GM18505 (cell line): ENCODE measurements at regions not wholly inside any gene's neighbourhood (a gene's known extent, or its start where the extent isn't known, plus 50 kb on each side); places are given as distances from the start of the nearest gene placed in this dataset.
"Not testable (repeated sequence)": the region's sequence is repeated elsewhere in the genome, so short reads cannot be mapped to it uniquely, and the experiment has no call there.

ENCODE experiments used
- ATAC-seq: cut with Tn5 transposase; IDR thresholded peaks from one replicate; pipeline ENCODE4 v1.9.1; 2021; ENCODE audit not compliant: unreplicated experiment
- POLR2A ChIP-seq: IDR thresholded peaks from 4 replicates; pipeline ENCODE4 v1.6.1; 2011; ENCODE audit warnings: borderline replicate concordance; ENCODE audit not compliant: insufficient read depth, insufficient read length; ENCODE audit errors: extremely low read depth

DNA sequence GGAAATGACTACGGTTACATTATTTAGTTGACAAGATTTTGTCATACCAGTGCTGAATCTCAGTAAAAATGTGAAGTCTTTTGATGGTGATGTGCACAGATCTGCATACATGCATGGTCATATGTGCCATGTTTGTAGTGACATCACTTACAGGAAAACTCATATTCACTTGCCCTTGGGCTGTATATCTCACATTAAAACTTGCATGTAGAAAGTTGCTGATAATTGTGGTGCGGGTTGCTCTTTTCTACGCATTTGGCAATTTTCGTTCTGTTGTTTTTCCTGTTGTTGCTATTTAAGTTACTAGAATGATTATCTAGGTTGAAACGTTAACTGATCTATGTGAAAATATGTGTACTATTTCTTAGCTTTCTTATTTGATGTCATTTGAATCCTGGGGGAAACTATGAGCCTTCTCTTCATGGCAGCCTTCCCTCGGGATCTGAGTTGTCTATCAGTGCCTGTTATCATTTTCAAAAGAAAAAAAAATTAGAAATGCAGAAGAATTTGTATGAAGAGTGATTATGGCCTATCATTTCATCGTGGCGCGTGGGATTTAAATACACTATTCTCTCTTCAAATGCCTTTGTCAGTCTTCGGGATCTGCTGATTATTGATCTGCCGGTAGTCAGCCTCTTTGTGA is 296.6 kb downstream of the TMX3 start:
- no peak for ATAC-seq

DNA sequence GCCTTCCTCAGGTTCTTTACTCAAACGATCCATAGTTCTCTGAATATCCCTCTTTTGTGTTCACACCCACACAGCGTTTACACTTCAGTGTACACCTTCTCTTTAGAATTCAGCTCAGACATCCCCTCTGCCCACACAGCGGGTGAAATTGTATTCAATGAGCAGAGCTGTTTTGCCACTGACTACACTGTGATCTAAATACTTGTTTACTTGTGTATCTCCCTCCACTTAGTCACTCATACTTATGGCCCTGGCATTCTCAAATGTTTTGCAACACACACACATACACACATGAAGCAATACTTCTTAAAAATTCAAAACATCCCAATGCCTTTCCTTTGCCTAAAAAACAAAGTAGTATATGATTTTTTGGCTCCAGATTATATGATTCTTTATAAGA is 297.1 kb downstream of the TMX3 start:
- TF ChIP-seq POLR2A: no peak
- no peak for ATAC-seq

More for the DNA sequence above, 296.6 kb downstream of the TMX3 start:
- TF ChIP-seq POLR2A: no peak

DNA sequence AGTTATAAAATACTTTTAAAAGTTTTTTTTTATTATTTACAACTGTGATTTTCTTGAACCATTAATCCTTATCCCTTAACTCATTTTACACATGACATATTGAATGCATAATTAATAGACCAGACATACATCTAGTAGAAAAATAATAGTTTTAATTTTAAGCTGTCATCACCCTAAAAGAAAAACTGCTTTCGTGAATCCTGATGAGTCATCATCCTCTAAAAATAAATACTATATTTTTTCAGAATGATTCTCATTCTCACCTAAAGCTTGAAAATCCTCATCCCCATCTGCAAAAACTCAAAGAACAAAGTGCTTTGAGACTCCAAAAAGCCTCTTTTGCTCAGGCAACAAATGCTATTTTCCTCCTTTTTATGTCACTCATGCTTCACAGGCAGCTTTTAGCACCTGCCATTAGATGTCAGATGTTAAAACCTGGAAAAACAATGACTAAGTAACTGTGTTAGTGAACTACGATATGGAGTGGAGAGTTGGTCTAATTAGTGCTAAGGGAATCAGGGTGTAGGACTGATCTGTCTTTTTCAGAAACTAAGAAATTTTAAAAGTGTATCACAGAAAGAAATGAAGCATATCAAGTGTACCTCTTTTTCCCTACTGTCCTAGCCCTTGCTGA is 297.6 kb downstream of the TMX3 start:
- no peak for ATAC-seq
- no peak for TF ChIP-seq POLR2A

DNA sequence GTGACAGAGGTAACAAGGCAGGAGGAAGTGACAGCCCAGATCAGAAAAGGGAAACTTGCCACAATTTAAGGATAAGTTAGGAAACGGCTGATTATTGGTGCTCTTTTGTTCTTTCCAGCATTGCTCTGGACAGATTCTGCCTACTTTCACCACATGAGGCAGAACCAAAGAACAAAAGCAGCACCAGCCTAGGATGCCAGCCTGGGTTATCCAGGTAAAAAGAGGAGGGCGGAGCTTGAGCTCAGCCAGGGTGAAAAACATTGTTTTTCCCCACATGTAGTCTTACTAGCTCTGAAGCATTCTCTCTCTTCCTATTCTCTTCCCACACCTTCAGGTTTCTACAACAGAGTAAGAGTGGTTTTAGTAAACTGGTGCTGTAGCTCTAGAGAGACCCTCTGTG is 300.5 kb downstream of the TMX3 start:
- no peak for TF ChIP-seq POLR2A
- ATAC-seq: no peak

DNA sequence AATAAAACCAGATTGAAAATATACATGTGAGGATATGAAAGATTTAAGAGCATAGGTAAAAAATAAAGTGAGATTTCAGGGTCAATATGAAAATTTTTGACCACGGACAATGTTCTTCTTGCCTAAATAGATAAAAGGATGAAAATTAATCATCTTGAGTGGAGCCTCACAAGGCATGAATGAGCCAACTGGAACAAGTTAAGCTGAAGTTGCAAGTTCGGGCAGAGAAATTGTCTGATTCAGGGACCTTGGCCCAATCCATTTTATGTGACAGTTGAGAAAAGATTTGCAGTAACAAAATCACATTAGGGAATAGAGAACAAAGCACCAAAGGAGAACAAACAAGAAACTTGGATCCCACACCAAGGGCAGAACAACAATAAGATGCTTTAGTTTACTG is 305.3 kb downstream of the TMX3 start:
- ATAC-seq: no peak
- TF ChIP-seq POLR2A: no peak

DNA sequence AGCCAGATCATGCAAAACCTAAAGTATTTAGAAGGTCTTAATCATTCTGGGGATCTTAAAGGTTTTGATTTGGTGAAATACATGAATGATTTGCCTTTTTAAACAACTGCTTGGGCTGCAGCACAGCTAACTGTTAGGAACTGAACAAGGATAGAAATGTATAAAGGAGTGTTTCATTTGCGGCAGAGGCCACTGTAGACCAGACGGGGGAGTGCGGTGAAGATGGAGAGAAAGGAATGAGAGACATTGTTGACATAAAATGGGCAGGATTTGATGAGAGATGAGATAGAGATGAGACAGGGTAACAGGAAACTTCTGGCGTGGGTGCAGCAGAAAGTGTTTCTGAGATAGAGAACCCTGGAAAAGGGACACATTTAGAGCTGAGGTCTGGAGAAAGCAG is 308.1 kb downstream of the TMX3 start:
- no peak for ATAC-seq
- TF ChIP-seq POLR2A: no peak

DNA sequence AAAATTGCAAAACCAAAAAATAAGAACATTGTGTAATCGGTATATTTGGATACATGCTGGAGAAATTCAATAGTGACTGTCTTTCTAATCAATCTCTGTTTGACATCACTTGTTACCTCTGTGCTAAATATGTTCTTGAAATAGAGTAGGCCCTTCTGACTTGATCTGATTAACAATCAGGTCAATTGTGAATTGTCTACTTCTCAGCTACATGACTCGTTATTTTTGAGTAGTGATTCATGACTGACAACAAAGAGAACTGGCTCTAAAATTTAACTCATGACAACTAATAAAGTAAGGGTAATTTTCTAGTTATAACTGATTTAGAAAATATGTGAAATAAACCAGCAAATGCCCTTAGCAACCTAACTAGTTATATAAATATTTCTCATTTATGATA is 312.1 kb downstream of the TMX3 start:
- ATAC-seq: no peak
- no peak for TF ChIP-seq POLR2A

DNA sequence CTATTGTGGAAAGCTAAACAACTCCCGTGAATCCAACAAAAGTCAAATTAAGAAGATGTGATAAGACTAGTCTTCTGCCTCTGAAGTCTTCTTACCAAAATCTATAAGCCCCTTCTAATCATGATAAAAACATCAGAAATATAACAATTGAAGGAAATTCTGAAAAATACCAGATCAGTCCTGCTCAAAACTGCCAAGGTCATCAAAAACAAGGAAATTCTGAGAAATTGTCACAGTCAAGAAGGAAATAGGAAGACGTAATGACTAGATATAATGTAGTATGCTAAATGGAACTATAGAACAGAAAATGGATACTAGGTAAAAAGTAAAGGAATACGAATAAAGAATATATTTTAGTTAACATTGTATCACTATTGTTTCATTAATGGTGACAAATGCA is 314.0 kb downstream of the TMX3 start:
- TF ChIP-seq POLR2A: no peak
- ATAC-seq: no peak

DNA sequence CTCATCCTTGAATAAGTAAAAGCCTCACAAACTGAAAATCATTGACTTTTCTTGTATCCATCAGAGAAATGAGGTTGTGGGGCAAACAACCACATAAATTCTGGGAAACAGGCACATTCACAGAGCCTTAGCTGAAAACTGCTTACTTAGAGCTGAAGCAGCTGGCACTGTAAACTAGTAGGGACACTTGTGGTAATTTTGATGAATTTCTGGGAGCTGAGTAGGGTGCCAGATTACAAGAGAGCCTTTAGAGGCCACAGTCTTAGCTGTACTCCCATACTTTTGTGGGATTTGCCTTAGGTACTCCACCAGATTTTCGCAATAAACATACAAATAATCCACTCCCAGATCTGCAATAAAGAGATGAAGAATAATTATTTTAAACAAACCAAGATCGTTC is 315.2 kb downstream of the TMX3 start:
- ATAC-seq: no peak
- TF ChIP-seq POLR2A: no peak

DNA sequence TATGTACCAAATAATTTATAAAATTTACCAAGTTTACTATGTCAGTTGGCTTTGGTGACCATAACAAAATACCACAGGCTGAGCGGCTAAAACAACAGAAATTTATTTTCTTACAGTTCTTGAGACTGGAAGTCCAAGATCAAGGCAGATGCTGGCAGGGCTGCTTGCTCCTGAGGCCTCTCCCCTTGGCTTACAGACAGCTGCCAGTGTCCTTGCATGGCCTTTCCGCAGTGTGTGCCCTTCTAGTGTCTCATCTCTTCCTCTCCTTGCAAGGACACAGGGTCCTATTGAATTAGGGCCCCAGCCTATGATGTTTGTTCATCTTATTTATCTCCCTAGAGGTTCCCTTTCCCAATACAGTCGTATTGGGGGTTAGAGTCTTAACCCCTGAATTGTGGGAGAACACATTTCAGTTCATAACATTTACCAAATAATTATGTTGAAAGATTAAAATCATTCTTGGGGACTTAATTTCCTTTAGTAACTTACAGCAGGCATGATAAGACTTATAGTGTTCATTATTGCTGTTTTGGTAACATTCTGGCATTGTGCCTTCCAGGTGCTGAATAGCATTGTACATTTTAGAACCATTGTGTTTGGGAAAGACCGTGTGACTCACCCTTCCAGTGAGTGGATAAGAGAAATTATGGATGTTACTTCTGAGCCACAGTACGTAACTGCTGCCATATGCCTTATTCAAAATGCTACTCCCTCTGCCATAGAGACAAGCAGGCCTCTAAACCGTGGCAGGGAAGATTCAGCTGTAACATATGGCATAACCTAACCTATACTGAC is 317.5 kb downstream of the TMX3 start:
- no peak for TF ChIP-seq POLR2A
- no peak for ATAC-seq

DNA sequence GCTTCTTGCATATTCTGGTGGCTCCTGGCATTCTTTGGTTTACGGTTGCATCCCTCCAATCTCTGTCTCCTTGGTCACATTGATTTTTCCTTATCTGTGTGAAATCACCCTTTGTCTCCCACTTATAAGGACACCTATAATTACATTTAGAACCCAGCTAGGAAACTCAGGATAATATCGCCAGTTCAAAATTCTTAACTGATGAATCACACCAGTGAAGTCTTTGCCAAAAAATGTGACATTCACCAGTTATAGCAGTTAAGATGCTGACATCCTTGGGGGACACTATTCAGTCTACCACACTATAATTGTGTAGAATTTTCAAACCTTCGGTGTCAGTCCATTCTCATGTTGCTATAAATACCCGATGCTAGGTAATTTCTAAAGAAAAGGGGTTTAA is 320.2 kb downstream of the TMX3 start:
- no peak for TF ChIP-seq POLR2A

DNA sequence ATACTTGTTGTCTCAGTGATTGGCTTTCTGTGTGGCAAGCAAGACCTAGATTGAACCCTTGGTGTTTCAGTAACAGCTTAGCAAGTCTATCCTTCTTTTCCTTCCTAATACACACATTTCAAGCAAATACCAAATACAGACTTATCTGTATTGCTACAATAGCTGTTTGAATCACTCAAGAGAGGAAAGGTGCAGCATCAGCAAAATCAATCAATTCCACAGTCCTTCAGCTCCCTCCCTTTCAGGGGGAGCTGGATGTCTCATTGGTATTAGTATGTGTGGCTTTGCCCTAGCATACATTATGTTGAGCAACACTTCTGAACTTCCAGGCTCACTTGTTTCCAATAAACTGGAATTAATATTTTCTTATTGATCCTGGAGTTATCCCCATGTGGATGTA is 323.1 kb downstream of the TMX3 start:
- no peak for ATAC-seq
- TF ChIP-seq POLR2A: no peak

More for the DNA sequence above, 320.2 kb downstream of the TMX3 start:
- ATAC-seq: no peak

DNA sequence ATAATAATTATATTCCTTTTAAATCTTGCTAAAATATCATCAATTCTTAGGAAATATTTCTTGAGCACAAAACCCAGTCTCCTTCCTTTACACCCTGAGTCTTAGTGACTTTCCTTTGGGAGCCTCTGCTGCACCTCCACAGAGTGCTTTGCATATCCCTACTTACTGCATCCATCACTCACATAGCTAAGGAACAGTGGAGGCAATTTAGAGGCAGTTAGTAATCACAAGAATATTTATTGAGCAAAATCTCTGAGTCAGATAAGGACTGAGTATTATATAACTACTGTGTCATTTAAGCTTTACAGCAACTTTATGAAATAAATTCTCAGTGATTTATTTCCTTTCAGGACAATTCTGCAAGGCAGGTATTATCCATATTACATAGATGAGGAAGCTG is 327.7 kb downstream of the TMX3 start:
- TF ChIP-seq POLR2A: no peak

DNA sequence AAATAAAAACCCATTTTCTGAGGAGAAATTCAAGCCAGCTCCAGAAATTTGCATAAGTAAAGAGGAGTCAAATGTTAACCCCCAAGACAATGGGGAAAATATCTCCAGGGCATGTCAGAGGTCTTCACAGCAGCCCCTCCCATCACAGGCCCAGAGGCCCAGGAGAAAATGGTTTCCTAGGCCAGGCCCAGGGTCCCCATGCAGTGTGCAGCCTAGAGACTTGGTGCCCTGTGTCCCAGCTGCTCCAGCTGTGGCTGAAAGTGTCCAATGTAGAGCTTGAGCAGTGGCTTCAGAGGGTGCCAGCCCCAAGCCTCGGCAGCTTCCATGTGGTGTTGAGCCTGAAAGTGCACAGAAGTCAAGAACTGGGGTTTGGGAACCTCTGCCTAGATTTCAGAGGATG is 330.9 kb downstream of the TMX3 start:
- not testable (repeated sequence) for ATAC-seq

More for the DNA sequence above, 327.7 kb downstream of the TMX3 start:
- ATAC-seq: no peak
